Stimulated activated CD4-positive, alpha-beta T cell treated with anti-CD3 and anti-CD28 coated beads, TNF-alpha, amount 100 ng/mL, for 24 hours (primary cell): ENCODE measurements at regions not wholly inside any gene's neighbourhood (a gene's known extent, or its start where the extent isn't known, plus 50 kb on each side); places are given as distances from the start of the nearest gene placed in this dataset.
"Not testable (repeated sequence)": the region's sequence is repeated elsewhere in the genome, so short reads cannot be mapped to it uniquely, and the experiment has no call there.

Source experiments
- DNase-seq, 3 experiments: peaks; one replicate each; pipeline ENCODE4 v3.0.0-alpha.2; 2020; ENCODE audit warnings: low read depth in 3 of 3

- DNase-seq = no peak
Observed at GRCh38 chr17:5747276-5747675, 163.0 kb upstream of the NLRP1 start.

- DNase-seq = no peak
Observed at GRCh38 chr17:5747964-5748363, 163.7 kb upstream of the NLRP1 start.

- DNase-seq = no peak
Observed at GRCh38 chr17:5753421-5753820, 169.1 kb upstream of the NLRP1 start.

GRCh38 chr17:5757314-5757907 lies 173.1 kb upstream of the NLRP1 start:
- DNase-seq = no peak

GRCh38 chr17:5758651-5759050 lies 174.3 kb upstream of the NLRP1 start:
- DNase-seq = no peak

- no peak for DNase-seq
Observed at GRCh38 chr17:5759501-5759925, 175.2 kb upstream of the NLRP1 start.

- no peak for DNase-seq
Observed at GRCh38 chr17:5762191-5762590, 177.9 kb upstream of the NLRP1 start.

GRCh38 chr17:5763595-5764306 lies 179.4 kb upstream of the NLRP1 start:
- no peak for DNase-seq

- DNase-seq = no peak
Observed at GRCh38 chr17:5769593-5770354, 185.5 kb upstream of the NLRP1 start.

GRCh38 chr17:5770441-5771270 lies 186.3 kb upstream of the NLRP1 start:
- no peak for DNase-seq

GRCh38 chr17:5771271-5771577 lies 186.9 kb upstream of the NLRP1 start:
- not testable (repeated sequence) for DNase-seq

- DNase-seq = not testable (repeated sequence)
Observed at GRCh38 chr17:5772017-5772416, 187.7 kb upstream of the NLRP1 start.

- DNase-seq = no peak
Observed at GRCh38 chr17:5772720-5773119, 188.4 kb upstream of the NLRP1 start.

- no peak for DNase-seq
Observed at GRCh38 chr17:5773816-5774360, 189.6 kb upstream of the NLRP1 start.

- no peak for DNase-seq
Observed at GRCh38 chr17:5775098-5775497, 190.8 kb upstream of the NLRP1 start.

GRCh38 chr17:5780476-5780875 lies 196.2 kb upstream of the NLRP1 start:
- DNase-seq = no peak

- DNase-seq = no peak
Observed at GRCh38 chr17:5781236-5781927, 197.1 kb upstream of the NLRP1 start.

- no peak for DNase-seq
Observed at GRCh38 chr17:5783269-5783668, 199.0 kb upstream of the NLRP1 start.

- no peak for DNase-seq
Observed at GRCh38 chr17:5783851-5784250, 199.5 kb upstream of the NLRP1 start.

GRCh38 chr17:5784791-5785190 lies 200.5 kb upstream of the NLRP1 start:
- no peak for DNase-seq

GRCh38 chr17:5785338-5785737 lies 201.0 kb upstream of the NLRP1 start:
- DNase-seq = no peak
